Transverse colon (tissue), 4 donors: ENCODE measurements at regions not wholly inside any gene's neighbourhood (a gene's known extent, or its start where the extent isn't known, plus 50 kb on each side); places are given as distances from the start of the nearest gene placed in this dataset.

Source experiments
- DNase-seq: peaks from one replicate; pipeline ENCODE4 v3.0.0-alpha.2; 2019
- H3K27ac ChIP-seq, 4 donors: fragments of 200-600 bp; sonication (generic); 2 replicates each; pipeline ENCODE4 v1.5.1; 2016 to 2018; ENCODE audit warnings: inconsistent platforms in 4 of 4
- H3K27me3 ChIP-seq: fragments of 200-600 bp; sonication (generic); 2 replicates; pipeline ENCODE4 v1.5.1; 2017; ENCODE audit warnings: inconsistent platforms
- H3K36me3 ChIP-seq, 4 donors: fragments of 200-600 bp; sonication (generic); 2 replicates each; pipeline ENCODE4 v1.5.1; 2017 to 2019; ENCODE audit warnings: inconsistent platforms in 4 of 4
- H3K4me1 ChIP-seq, 4 donors: fragments of 200-600 bp; sonication (generic); 2 replicates each; pipeline ENCODE4 v1.5.1; 2017 to 2020; ENCODE audit warnings: inconsistent platforms in 4 of 4
- H3K4me3 ChIP-seq, 4 donors: fragments of 200-600 bp; sonication (generic); 1 replicate in 1 of 4; 2 replicates in 3 of 4; pipeline versions ENCODE4 v1.5.1 to v1.6.1; 2017 to 2019; ENCODE audit warnings: inconsistent platforms in 4 of 4
- H3K9me3 ChIP-seq, 2 donors: fragments of 200-600 bp; sonication (generic); 2 replicates each; pipeline ENCODE4 v1.5.1; 2017 to 2019; ENCODE audit warnings: inconsistent platforms in 2 of 2
- CTCF ChIP-seq, 5 experiments: fragments of 200-600 bp in 3 of 5; fragments of 450-650 bp in 2 of 5; sonication (generic) in 3 of 5; IDR thresholded peaks; 1 replicate in 2 of 5; 2 replicates in 3 of 5; pipeline ENCODE4 v1.5.1; 2016 to 2017; ENCODE audit warnings: antibody characterized with exemption in 5 of 5, inconsistent platforms in 3 of 5, mild to moderate bottlenecking in 2 of 5, moderate library complexity in 1 of 5
- EP300 ChIP-seq: sonication (generic); formaldehyde crosslinking; IDR thresholded peaks from one replicate; pipeline ENCODE4 v1.6.1; 2017; ENCODE audit warnings: antibody characterized with exemption, low read depth
- POLR2A ChIP-seq: fragments of 450-650 bp; IDR thresholded peaks from one replicate; pipeline ENCODE4 v1.6.1; 2016; ENCODE audit warnings: antibody characterized with exemption, mild to moderate bottlenecking, moderate library complexity
- POLR2AphosphoS5 ChIP-seq, 3 donors: sonication (generic); formaldehyde crosslinking; IDR thresholded peaks; one replicate each; pipeline ENCODE4 v1.6.1; 2016; ENCODE audit warnings: antibody characterized with exemption in 3 of 3
- whole genome bisulfite sequencing, 2 donors: methylation state at CpG; one replicate each; pipeline ENCODE4 v1.1.5; 2018; ENCODE audit warnings: low coverage in 1 of 2; 5-methylcytosine and 5-hydroxymethylcytosine counted together
- in situ Hi-C, 4 donors: fragments of 200-750 bp; cut with MboI; loops; one replicate each; pipeline versions ENCODE4 v1.15.0 to v1.15.1; 2017; ENCODE audit warnings: low sequenced_read_pairs in 3 of 4, low pct_ligation_motif_present in 1 of 4, low pct_unique_long_range_greater_than_20kb in 1 of 4
- intact Hi-C: fragments of 100-400 bp; cut with DNase I; formaldehyde crosslinking; loops from one replicate; pipeline ENCODE4 v1.15.1; 2023; ENCODE audit warnings: low total_unique reads

- WGBS, 2 donors = 25% methylated on average over 1 of the region's 3 CpGs; no CpG with 5 or more reads in 1 of the 2 donors
- no peak overlapping the region for H3K27ac ChIP-seq
- no peak for DNase-seq
- no peak overlapping the region for H3K4me3 ChIP-seq
- no peaks in the 10 kb centered on the region for H3K36me3 ChIP-seq
- H3K4me1 ChIP-seq = no peaks in the 10 kb centered on the region
- intact Hi-C loops = no loop called here
- no peaks in the 10 kb centered on the region for H3K27me3 ChIP-seq
- in situ Hi-C loops = no loop called here
- TF ChIP-seq EP300 (no peak), POLR2AphosphoS5 (IDR thresholded peaks at IDR 0.05) (no peak), CTCF (IDR thresholded peaks at IDR 0.05) (no peak), POLR2A (no peak)
- H3K9me3 ChIP-seq = no peaks in the 10 kb centered on the region
These were observed 302.0 kb upstream of the TSPY4 start for GRCh38 chrY:9035246-9035645.

- TF ChIP-seq POLR2A (no peak), POLR2AphosphoS5 (IDR thresholded peaks at IDR 0.05) (no peak), EP300 (no peak), CTCF (IDR thresholded peaks at IDR 0.05) (no peak)
- no peak overlapping the region for H3K4me3 ChIP-seq
- in situ Hi-C loops = no loop called here
- no peaks in the 10 kb centered on the region for H3K4me1 ChIP-seq
- no peak for DNase-seq
- no peaks in the 10 kb centered on the region for H3K27me3 ChIP-seq
- no peaks in the 10 kb centered on the region for H3K36me3 ChIP-seq
- WGBS, 2 donors = no CpG with 5 or more reads among the region's 3 CpGs
- intact Hi-C loops = no loop called here
- no peak overlapping the region for H3K27ac ChIP-seq
- no peaks in the 10 kb centered on the region for H3K9me3 ChIP-seq
These were observed 295.8 kb upstream of the TSPY4 start for GRCh38 chrY:9041474-9041873.
